ENCODE measurements at regions not wholly inside any gene's neighbourhood (a gene's known extent, or its start where the extent isn't known, plus 50 kb on each side); places are given as distances from the start of the nearest gene placed in this dataset.

GRCh38 chr10:84820596-84820995, 492.2 kb downstream of the CCSER2 start:
- H3K27ac ChIP-seq (ENCODE audit: low read length) = no peak overlapping the region
- 100% methylated on average over 1 of the region's 2 CpGs for WGBS (ENCODE audit: insufficient coverage, low lambda C conversion rate)
- no peak for DNase-seq

GRCh38 chr10:84822931-84823630, 494.7 kb downstream of the CCSER2 start:
- no peaks in the 10 kb centered on the region for H3K27me3 ChIP-seq (ENCODE audit: control insufficient read depth, insufficient read depth, low read length)
- no CpG with 5 or more reads among the region's 3 CpGs for WGBS (ENCODE audit: insufficient coverage, low lambda C conversion rate)
- H3K36me3 ChIP-seq (ENCODE audit: control insufficient read depth, insufficient read depth, low read length) = no peaks in the 10 kb centered on the region
- no peak overlapping the region for H3K4me3 ChIP-seq (ENCODE audit: low read length)
- no peak for DNase-seq
- H3K4me1 ChIP-seq (ENCODE audit: control insufficient read depth, insufficient read depth, low read length) = no peaks in the 10 kb centered on the region
- H3K27ac ChIP-seq (ENCODE audit: low read length) = no peak overlapping the region
- no peaks in the 10 kb centered on the region for H3K9me3 ChIP-seq (ENCODE audit: control insufficient read depth, low read depth, low read length)

More at GRCh38 chr10:84820596-84820995, 492.2 kb downstream of the CCSER2 start:
- Histone ChIP-seq H3K4me1 (ENCODE audit: control insufficient read depth, insufficient read depth, low read length) (no peaks in the 10 kb centered on the region), H3K4me3 (ENCODE audit: low read length) (no peak overlapping the region), H3K36me3 (ENCODE audit: control insufficient read depth, insufficient read depth, low read length) (no peaks in the 10 kb centered on the region), H3K27me3 (ENCODE audit: control insufficient read depth, insufficient read depth, low read length) (no peaks in the 10 kb centered on the region), H3K9me3 (ENCODE audit: control insufficient read depth, low read depth, low read length) (no peaks in the 10 kb centered on the region)

GRCh38 chr10:84824525-84824924, 496.1 kb downstream of the CCSER2 start:
- 88% methylated on average over 1 of the region's 1 CpG for WGBS (ENCODE audit: insufficient coverage, low lambda C conversion rate)
- no peak for DNase-seq
- no peak overlapping the region for H3K4me3 ChIP-seq (ENCODE audit: low read length)
- no peaks in the 10 kb centered on the region for H3K27me3 ChIP-seq (ENCODE audit: control insufficient read depth, insufficient read depth, low read length)
- H3K4me1 ChIP-seq (ENCODE audit: control insufficient read depth, insufficient read depth, low read length) = no peaks in the 10 kb centered on the region
- H3K36me3 ChIP-seq (ENCODE audit: control insufficient read depth, insufficient read depth, low read length) = no peaks in the 10 kb centered on the region
- H3K9me3 ChIP-seq (ENCODE audit: control insufficient read depth, low read depth, low read length) = no peaks in the 10 kb centered on the region
- no peak overlapping the region for H3K27ac ChIP-seq (ENCODE audit: low read length)

GRCh38 chr10:84825330-84825729, 496.9 kb downstream of the CCSER2 start:
- Histone ChIP-seq H3K27ac (ENCODE audit: low read length) (no peak overlapping the region), H3K36me3 (ENCODE audit: control insufficient read depth, insufficient read depth, low read length) (no peaks in the 10 kb centered on the region), H3K27me3 (ENCODE audit: control insufficient read depth, insufficient read depth, low read length) (no peaks in the 10 kb centered on the region), H3K4me3 (ENCODE audit: low read length) (no peak overlapping the region), H3K9me3 (ENCODE audit: control insufficient read depth, low read depth, low read length) (no peaks in the 10 kb centered on the region), H3K4me1 (ENCODE audit: control insufficient read depth, insufficient read depth, low read length) (no peaks in the 10 kb centered on the region)
- WGBS (ENCODE audit: insufficient coverage, low lambda C conversion rate) = no CpG with 5 or more reads among the region's 1 CpG
- DNase-seq = no peak

- Histone ChIP-seq H3K4me3 (ENCODE audit: low read length) (no peak overlapping the region), H3K36me3 (ENCODE audit: control insufficient read depth, insufficient read depth, low read length) (no peaks in the 10 kb centered on the region), H3K9me3 (ENCODE audit: control insufficient read depth, low read depth, low read length) (no peaks in the 10 kb centered on the region), H3K4me1 (ENCODE audit: control insufficient read depth, insufficient read depth, low read length) (no peaks in the 10 kb centered on the region), H3K27me3 (ENCODE audit: control insufficient read depth, insufficient read depth, low read length) (no peaks in the 10 kb centered on the region), H3K27ac (ENCODE audit: low read length) (no peak overlapping the region)
- DNase-seq = no peak
- 75% methylated on average over 1 of the region's 3 CpGs for WGBS (ENCODE audit: insufficient coverage, low lambda C conversion rate)
Measured at GRCh38 chr10:84826704-84827103, 498.3 kb downstream of the CCSER2 start.

- WGBS (ENCODE audit: insufficient coverage, low lambda C conversion rate) = 40% methylated on average over 1 of the region's 7 CpGs
- Histone ChIP-seq H3K36me3 (ENCODE audit: control insufficient read depth, insufficient read depth, low read length) (no peaks in the 10 kb centered on the region), H3K27me3 (ENCODE audit: control insufficient read depth, insufficient read depth, low read length) (no peaks in the 10 kb centered on the region), H3K4me3 (ENCODE audit: low read length) (no peak overlapping the region), H3K4me1 (ENCODE audit: control insufficient read depth, insufficient read depth, low read length) (no peaks in the 10 kb centered on the region), H3K27ac (ENCODE audit: low read length) (no peak overlapping the region), H3K9me3 (ENCODE audit: control insufficient read depth, low read depth, low read length) (no peaks in the 10 kb centered on the region)
- DNase-seq = no peak
Measured at GRCh38 chr10:84829131-84829530, 500.7 kb downstream of the CCSER2 start.

- H3K27me3 ChIP-seq (ENCODE audit: control insufficient read depth, insufficient read depth, low read length) = no peaks in the 10 kb centered on the region
- H3K4me3 ChIP-seq (ENCODE audit: low read length) = no peak overlapping the region
- no peak overlapping the region for H3K27ac ChIP-seq (ENCODE audit: low read length)
- H3K36me3 ChIP-seq (ENCODE audit: control insufficient read depth, insufficient read depth, low read length) = no peaks in the 10 kb centered on the region
- no peaks in the 10 kb centered on the region for H3K4me1 ChIP-seq (ENCODE audit: control insufficient read depth, insufficient read depth, low read length)
- DNase-seq = no peak
- WGBS (ENCODE audit: insufficient coverage, low lambda C conversion rate) = no CpG with 5 or more reads among the region's 3 CpGs
- H3K9me3 ChIP-seq (ENCODE audit: control insufficient read depth, low read depth, low read length) = no peaks in the 10 kb centered on the region
Measured at GRCh38 chr10:84837041-84837812, 508.8 kb downstream of the CCSER2 start.

GRCh38 chr10:84837877-84838276, 509.5 kb downstream of the CCSER2 start:
- H3K27ac ChIP-seq (ENCODE audit: low read length) = no peak overlapping the region
- no peaks in the 10 kb centered on the region for H3K4me1 ChIP-seq (ENCODE audit: control insufficient read depth, insufficient read depth, low read length)
- no peak overlapping the region for H3K4me3 ChIP-seq (ENCODE audit: low read length)
- no peaks in the 10 kb centered on the region for H3K27me3 ChIP-seq (ENCODE audit: control insufficient read depth, insufficient read depth, low read length)
- 93% methylated on average over 3 of the region's 10 CpGs for WGBS (ENCODE audit: insufficient coverage, low lambda C conversion rate)
- H3K36me3 ChIP-seq (ENCODE audit: control insufficient read depth, insufficient read depth, low read length) = no peaks in the 10 kb centered on the region
- no peak for DNase-seq
- no peaks in the 10 kb centered on the region for H3K9me3 ChIP-seq (ENCODE audit: control insufficient read depth, low read depth, low read length)

GRCh38 chr10:84838851-84839250, 510.5 kb downstream of the CCSER2 start:
- Histone ChIP-seq H3K9me3 (ENCODE audit: control insufficient read depth, low read depth, low read length) (no peaks in the 10 kb centered on the region), H3K4me3 (ENCODE audit: low read length) (no peak overlapping the region), H3K27ac (ENCODE audit: low read length) (no peak overlapping the region), H3K27me3 (ENCODE audit: control insufficient read depth, insufficient read depth, low read length) (no peaks in the 10 kb centered on the region), H3K36me3 (ENCODE audit: control insufficient read depth, insufficient read depth, low read length) (no peaks in the 10 kb centered on the region), H3K4me1 (ENCODE audit: control insufficient read depth, insufficient read depth, low read length) (no peaks in the 10 kb centered on the region)
- WGBS (ENCODE audit: insufficient coverage, low lambda C conversion rate) = no CpG with 5 or more reads among the region's 6 CpGs
- DNase-seq = no peak

GRCh38 chr10:84842593-84842992, 514.2 kb downstream of the CCSER2 start:
- no peaks in the 10 kb centered on the region for H3K36me3 ChIP-seq (ENCODE audit: control insufficient read depth, insufficient read depth, low read length)
- H3K27ac ChIP-seq (ENCODE audit: low read length) = no peak overlapping the region
- no peaks in the 10 kb centered on the region for H3K9me3 ChIP-seq (ENCODE audit: control insufficient read depth, low read depth, low read length)
- DNase-seq = no peak
- no peaks in the 10 kb centered on the region for H3K4me1 ChIP-seq (ENCODE audit: control insufficient read depth, insufficient read depth, low read length)
- no peaks in the 10 kb centered on the region for H3K27me3 ChIP-seq (ENCODE audit: control insufficient read depth, insufficient read depth, low read length)
- H3K4me3 ChIP-seq (ENCODE audit: low read length) = no peak overlapping the region

GRCh38 chr10:84844461-84844860, 516.1 kb downstream of the CCSER2 start:
- Histone ChIP-seq H3K4me3 (ENCODE audit: low read length) (no peak overlapping the region), H3K36me3 (ENCODE audit: control insufficient read depth, insufficient read depth, low read length) (no peaks in the 10 kb centered on the region), H3K9me3 (ENCODE audit: control insufficient read depth, low read depth, low read length) (no peaks in the 10 kb centered on the region), H3K4me1 (ENCODE audit: control insufficient read depth, insufficient read depth, low read length) (no peaks in the 10 kb centered on the region), H3K27me3 (ENCODE audit: control insufficient read depth, insufficient read depth, low read length) (no peaks in the 10 kb centered on the region), H3K27ac (ENCODE audit: low read length) (no peak overlapping the region)
- WGBS (ENCODE audit: insufficient coverage, low lambda C conversion rate) = no CpG with 5 or more reads among the region's 2 CpGs
- no peak for DNase-seq

Data from large intestine (tissue), 3 donors.